HG03064 (cell line): ENCODE measurements at regions not wholly inside any gene's neighbourhood (a gene's known extent, or its start where the extent isn't known, plus 50 kb on each side); places are given as distances from the start of the nearest gene placed in this dataset.

ENCODE experiments used
- ATAC-seq: cut with Tn5 transposase; IDR thresholded peaks from one replicate; pipeline ENCODE4 v1.9.1; 2021; ENCODE audit warnings: low read depth; ENCODE audit not compliant: unreplicated experiment

DNA sequence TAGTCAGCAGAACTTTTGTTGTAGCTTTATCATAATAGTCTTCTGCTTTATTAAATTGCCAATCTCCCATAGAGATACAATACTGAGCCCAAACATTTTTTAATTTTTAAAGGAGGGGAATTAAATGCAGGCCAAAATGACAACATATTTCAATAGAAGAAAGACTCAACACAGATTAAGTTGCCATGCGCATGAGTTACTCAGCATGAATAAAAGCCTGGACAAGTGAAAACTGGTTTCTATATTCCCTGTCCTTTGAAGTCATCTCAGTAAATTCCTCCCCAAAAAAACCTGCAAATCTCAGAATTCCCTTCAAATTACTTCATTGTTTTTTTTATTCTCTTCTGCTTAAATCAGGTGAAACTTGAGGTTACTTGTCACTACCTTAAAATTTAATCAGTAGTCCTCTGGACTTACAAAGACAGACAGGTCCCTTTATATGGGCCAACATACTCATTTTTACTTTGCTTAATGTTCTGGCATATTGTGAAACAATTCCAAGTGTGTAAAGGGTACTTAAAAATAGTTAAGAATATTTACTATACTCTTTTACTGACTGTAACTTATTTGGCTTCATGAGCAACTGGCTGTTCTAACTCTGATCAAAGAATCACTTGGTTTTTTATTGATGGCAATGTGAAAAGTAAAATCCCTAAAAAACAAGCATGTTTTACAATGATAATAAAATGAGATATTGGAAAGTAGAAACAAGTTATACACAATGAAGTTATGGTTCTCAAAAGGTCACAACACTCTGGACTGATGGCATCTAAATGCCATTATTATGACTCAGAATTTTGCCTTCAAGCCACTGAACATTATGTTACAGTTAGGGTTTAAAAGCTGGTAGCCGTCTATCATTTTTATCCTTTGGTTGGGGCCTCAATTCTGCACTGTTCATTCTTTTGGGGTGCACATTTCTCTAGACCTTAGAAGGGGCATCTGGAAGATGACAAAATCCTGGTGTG lies 49.9 kb upstream of the COL21A1 start:
- no peak for ATAC-seq
